ENCODE measurements at regions not wholly inside any gene's neighbourhood (a gene's known extent, or its start where the extent isn't known, plus 50 kb on each side); places are given as distances from the start of the nearest gene placed in this dataset.

GRCh38 chr9:88243736-88244135 is 105.5 kb upstream of the SPATA31C2 start:
- Mint-ChIP-seq H3K9me3 (peaks cover 3% of the 10 kb centered on the region), H3K27me3 (peaks cover 6% of the 10 kb centered on the region), H3K4me1 (ENCODE audit: unreplicated experiment) (no peaks in the 10 kb centered on the region), H3K27ac (no peak overlapping the region), H3K36me3 (no peaks in the 10 kb centered on the region), H3K4me3 (no peak overlapping the region)
- TF ChIP-seq CTCF (conservative IDR thresholded peaks at IDR 0.05) = no peak
- DNase-seq (ENCODE audit: extremely low spot score, unreplicated experiment) = no peak

GRCh38 chr9:88242879-88243278 is 104.6 kb upstream of the SPATA31C2 start:
- Mint-ChIP-seq H3K4me1 (ENCODE audit: unreplicated experiment) (peaks cover 3% of the 10 kb centered on the region), H3K27ac (no peak overlapping the region), H3K9me3 (peaks cover 3% of the 10 kb centered on the region), H3K27me3 (no peaks in the 10 kb centered on the region), H3K4me3 (no peak overlapping the region), H3K36me3 (no peaks in the 10 kb centered on the region)
- DNase-seq (ENCODE audit: extremely low spot score, unreplicated experiment) = no peak
- no peak for TF ChIP-seq CTCF (conservative IDR thresholded peaks at IDR 0.05)

DNA sequence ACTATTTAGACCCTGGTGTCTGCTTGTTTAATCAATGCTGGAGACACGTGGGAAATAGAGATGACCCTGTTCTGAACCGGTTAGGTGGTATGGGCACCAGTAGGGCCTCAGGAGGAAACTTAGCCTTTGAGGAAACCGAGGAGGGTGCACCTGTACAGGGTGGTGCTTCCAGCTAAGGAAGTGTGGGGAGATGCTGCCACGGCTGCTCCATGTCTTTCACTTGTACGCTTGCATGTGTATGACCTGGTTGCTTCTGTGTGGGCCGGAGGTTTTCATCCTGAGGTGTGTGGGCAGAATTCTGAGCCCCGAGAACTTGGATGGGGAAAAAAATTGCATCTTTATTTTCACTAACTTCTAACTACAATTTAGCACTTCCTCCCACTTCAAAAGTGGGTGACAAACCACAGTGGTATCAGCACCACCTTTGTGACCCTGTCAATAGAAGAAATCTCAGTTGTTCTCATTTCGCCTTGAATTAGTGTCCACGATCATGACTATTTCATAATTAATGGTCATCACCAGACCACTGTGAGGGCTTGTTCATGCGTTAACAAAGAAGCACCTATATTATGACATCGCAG is 99.8 kb upstream of the SPATA31C2 start:
- no peaks in the 10 kb centered on the region for H3K27me3 Mint-ChIP-seq
- H3K4me3 Mint-ChIP-seq = no peak overlapping the region
- H3K27ac Mint-ChIP-seq = no peak overlapping the region
- TF ChIP-seq CTCF (conservative IDR thresholded peaks at IDR 0.05) = no peak
- H3K4me1 Mint-ChIP-seq (ENCODE audit: unreplicated experiment) = peaks cover 26% of the 10 kb centered on the region
- peaks cover 3% of the 10 kb centered on the region for H3K9me3 Mint-ChIP-seq
- DNase-seq (ENCODE audit: extremely low spot score, unreplicated experiment) = no peak
- no peaks in the 10 kb centered on the region for H3K36me3 Mint-ChIP-seq

DNA sequence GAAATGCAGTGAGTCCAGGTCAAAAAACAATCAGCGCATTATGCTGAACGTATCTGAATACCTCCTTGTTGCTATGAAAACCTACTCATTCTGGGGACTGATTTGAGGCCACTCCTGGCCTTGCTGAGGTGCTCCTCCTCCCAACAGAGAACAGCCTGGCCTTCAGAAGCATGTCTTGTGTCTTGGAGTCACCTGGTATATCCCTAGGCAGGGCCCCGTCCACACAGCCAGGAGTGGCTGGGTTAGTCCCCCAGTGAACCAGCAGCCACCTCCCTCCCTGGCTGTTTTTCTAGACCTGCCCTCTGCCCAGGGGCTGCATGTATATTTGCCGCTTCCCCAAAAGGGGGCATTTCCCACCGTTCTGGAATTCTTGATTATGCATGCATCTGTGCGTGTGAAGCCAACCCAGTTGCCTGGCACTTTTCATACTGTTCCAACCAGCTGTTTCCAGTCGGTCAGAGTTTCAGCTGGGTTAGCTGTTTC is 99.2 kb upstream of the SPATA31C2 start:
- Mint-ChIP-seq H3K4me3 (no peak overlapping the region), H3K36me3 (no peaks in the 10 kb centered on the region), H3K9me3 (peaks cover 2% of the 10 kb centered on the region), H3K27me3 (no peaks in the 10 kb centered on the region), H3K4me1 (ENCODE audit: unreplicated experiment) (peaks cover 27% of the 10 kb centered on the region), H3K27ac (no peak overlapping the region)
- DNase-seq (ENCODE audit: extremely low spot score, unreplicated experiment) = no peak
- TF ChIP-seq CTCF (conservative IDR thresholded peaks at IDR 0.05) = no peak

GRCh38 chr9:88236511-88237478 is 98.5 kb upstream of the SPATA31C2 start:
- no peak overlapping the region for H3K4me3 Mint-ChIP-seq
- H3K4me1 Mint-ChIP-seq (ENCODE audit: unreplicated experiment) = peaks cover 27% of the 10 kb centered on the region
- H3K9me3 Mint-ChIP-seq = peaks cover 7% of the 10 kb centered on the region
- no peaks in the 10 kb centered on the region for H3K36me3 Mint-ChIP-seq
- TF ChIP-seq CTCF (conservative IDR thresholded peaks at IDR 0.05) = no peak
- no peak overlapping the region for H3K27ac Mint-ChIP-seq
- no peak for DNase-seq (ENCODE audit: extremely low spot score, unreplicated experiment)
- H3K27me3 Mint-ChIP-seq = no peaks in the 10 kb centered on the region

All from type B pancreatic cell (in vitro differentiated cells).